Body of pancreas (tissue), 4 donors: ENCODE measurements at regions not wholly inside any gene's neighbourhood (a gene's known extent, or its start where the extent isn't known, plus 50 kb on each side); places are given as distances from the start of the nearest gene placed in this dataset.

ENCODE experiments used
- ATAC-seq: fragments of 150-250 bp; one replicate; pipeline ENCODE4 v1.9.1; 2016
- DNase-seq, 4 donors: peaks; one replicate each; pipeline ENCODE4 v3.0.0-alpha.2; 2019
- H3K27ac ChIP-seq, 4 donors: fragments of 200-600 bp; sonication (generic); 1 replicate in 3 of 4; 2 replicates in 1 of 4; pipeline versions ENCODE4 v1.5.1 to v1.6.1; 2016 to 2019; ENCODE audit warnings: mild to moderate bottlenecking in 1 of 4, mixed read lengths in 1 of 4, moderate library complexity in 1 of 4
- H3K27me3 ChIP-seq, 2 donors: fragments of 200-600 bp; sonication (generic); one replicate each; pipeline ENCODE4 v1.6.0; 2016; ENCODE audit warnings: mild to moderate bottlenecking in 1 of 2
- H3K36me3 ChIP-seq, 2 donors: fragments of 200-600 bp; sonication (generic); replicated peaks in 1 of 2; 2 replicates each; pipeline ENCODE4 v1.5.1; 2016; ENCODE audit warnings: low read depth in 2 of 2; ENCODE audit not compliant: insufficient read depth in 1 of 2
- H3K4me1 ChIP-seq: fragments of 200-600 bp; sonication (generic); one replicate; pipeline ENCODE4 v1.6.0; 2016
- H3K4me3 ChIP-seq, 2 donors: fragments of 200-600 bp; sonication (generic); 1 replicate in 1 of 2; 2 replicates in 1 of 2; pipeline ENCODE4 v1.5.1; 2016 to 2019
- H3K9me3 ChIP-seq, 3 donors: fragments of 200-600 bp; sonication (generic); 1 replicate in 2 of 3; 2 replicates in 1 of 3; pipeline ENCODE4 v1.5.1; 2016
- CTCF ChIP-seq, 7 experiments: fragments of 450-650 bp in 4 of 7; fragments of 200-600 bp in 3 of 7; sonication (generic) in 3 of 7; IDR thresholded peaks; one replicate each; pipeline ENCODE4 v1.5.1; 2016 to 2019; ENCODE audit warnings: antibody characterized with exemption in 7 of 7
- POLR2A ChIP-seq, 3 donors: fragments of 450-650 bp; IDR thresholded peaks; one replicate each; pipeline ENCODE4 v1.6.1; 2016; ENCODE audit warnings: antibody characterized with exemption in 3 of 3, mild to moderate bottlenecking in 2 of 3
- WGBS, 2 donors: methylation state at CpG; one replicate each; pipeline ENCODE4 v1.1.5; 2017; 5-methylcytosine and 5-hydroxymethylcytosine counted together
- intact Hi-C: fragments of 100-400 bp; cut with DNase I; formaldehyde crosslinking; loops from one replicate; pipeline ENCODE4 v1.15.1; 2023

GRCh38 chr4:150002561-150002960 lies 75.7 kb upstream of the DCLK2 start:
- no peak for ATAC-seq
- intact Hi-C loops, result loop anchor here (10.0 kb wide), 1 partner anchor 242 kb away; no protein-coding TSS in a partner anchor

GRCh38 chr4:150004481-150004880 lies 73.8 kb upstream of the DCLK2 start:
- Histone ChIP-seq H3K27ac (no peak overlapping the region), H3K4me3 (no peak overlapping the region), H3K36me3 (no peaks in the 10 kb centered on the region), H3K27me3 (no peaks in the 10 kb centered on the region), H3K4me1 (peaks cover 7% of the 10 kb centered on the region), H3K9me3 (no peaks in the 10 kb centered on the region)
- no peak for TF ChIP-seq CTCF (IDR thresholded peaks at IDR 0.05)
- no peak for TF ChIP-seq POLR2A (IDR thresholded peaks at IDR 0.05)
- no peak for ATAC-seq
- whole genome bisulfite sequencing, 2 donors, result 21 to 22% methylated on average over 1 of the region's 1 CpG
- no peak for DNase-seq
- intact Hi-C loops, result loop anchor here (10.0 kb wide), 1 partner anchor 240 kb away; no protein-coding TSS in a partner anchor

More at GRCh38 chr4:150002561-150002960, 75.7 kb upstream of the DCLK2 start:
- Histone ChIP-seq H3K27ac (no peak overlapping the region), H3K27me3 (no peaks in the 10 kb centered on the region), H3K9me3 (no peaks in the 10 kb centered on the region), H3K4me3 (no peak overlapping the region), H3K36me3 (no peaks in the 10 kb centered on the region), H3K4me1 (peaks cover 17% of the 10 kb centered on the region)
- DNase-seq, result no peak
- TF ChIP-seq CTCF (IDR thresholded peaks at IDR 0.05) (no peak), POLR2A (IDR thresholded peaks at IDR 0.05) (no peak)

- 63 to 80% methylated on average over 3 of the region's 3 CpGs for WGBS, 2 donors
- Histone ChIP-seq H3K4me1 (peaks cover 7% of the 10 kb centered on the region), H3K4me3 (no peak overlapping the region), H3K27ac (no peak overlapping the region), H3K36me3 (no peaks in the 10 kb centered on the region), H3K27me3 (no peaks in the 10 kb centered on the region), H3K9me3 (no peaks in the 10 kb centered on the region)
- intact Hi-C loops, result loop anchor here (10.0 kb wide), 1 partner anchor 239 kb away; no protein-coding TSS in a partner anchor
- DNase-seq (no peak), ATAC-seq (no peak)
- no peak for TF ChIP-seq CTCF (IDR thresholded peaks at IDR 0.05)
- TF ChIP-seq POLR2A (IDR thresholded peaks at IDR 0.05), result no peak
These were observed 72.7 kb upstream of the DCLK2 start for GRCh38 chr4:150005537-150005936.

- intact Hi-C loops, result loop anchor here (10.0 kb wide), 1 partner anchor 239 kb away; no protein-coding TSS in a partner anchor
- no peak for DNase-seq
These were observed 72.0 kb upstream of the DCLK2 start for GRCh38 chr4:150006197-150006596.

More at GRCh38 chr4:150006197-150006596, 72.0 kb upstream of the DCLK2 start:
- Histone ChIP-seq H3K9me3 (no peaks in the 10 kb centered on the region), H3K4me1 (peaks cover 7% of the 10 kb centered on the region), H3K4me3 (no peak overlapping the region), H3K27ac (no peak overlapping the region), H3K27me3 (no peaks in the 10 kb centered on the region), H3K36me3 (no peaks in the 10 kb centered on the region)
- 9 to 11% methylated on average over 2 of the region's 2 CpGs for WGBS, 2 donors
- ATAC-seq, result no peak
- TF ChIP-seq CTCF (IDR thresholded peaks at IDR 0.05) (no peak), POLR2A (IDR thresholded peaks at IDR 0.05) (no peak)
